GM18907 (cell line): ENCODE measurements at regions not wholly inside any gene's neighbourhood (a gene's known extent, or its start where the extent isn't known, plus 50 kb on each side); places are given as distances from the start of the nearest gene placed in this dataset.

ENCODE experiments used
- ATAC-seq: cut with Tn5 transposase; IDR thresholded peaks from one replicate; pipeline ENCODE4 v1.9.1; 2021; ENCODE audit warnings: mild to moderate bottlenecking, moderate library complexity; ENCODE audit not compliant: unreplicated experiment

DNA sequence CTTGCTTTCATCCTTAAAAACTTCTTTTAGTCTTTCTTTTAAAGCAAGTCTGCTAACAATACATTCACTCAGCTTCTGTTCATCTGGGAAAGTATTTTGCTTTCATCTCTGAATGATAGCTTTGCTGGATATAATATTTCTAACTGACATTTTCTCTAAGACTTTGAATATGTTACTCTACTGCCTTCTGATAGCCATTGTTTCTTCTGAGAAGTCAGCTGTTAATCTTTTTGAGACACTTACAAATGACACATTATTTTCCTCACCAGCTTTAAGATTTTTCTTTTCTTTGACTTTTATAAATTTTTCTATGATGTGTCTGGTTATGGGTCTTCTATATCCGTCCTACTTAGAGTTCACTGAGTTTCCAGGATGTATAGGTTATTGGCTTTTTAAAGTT is 643.1 kb downstream of the KCNA4 start:
- ATAC-seq = no peak

DNA sequence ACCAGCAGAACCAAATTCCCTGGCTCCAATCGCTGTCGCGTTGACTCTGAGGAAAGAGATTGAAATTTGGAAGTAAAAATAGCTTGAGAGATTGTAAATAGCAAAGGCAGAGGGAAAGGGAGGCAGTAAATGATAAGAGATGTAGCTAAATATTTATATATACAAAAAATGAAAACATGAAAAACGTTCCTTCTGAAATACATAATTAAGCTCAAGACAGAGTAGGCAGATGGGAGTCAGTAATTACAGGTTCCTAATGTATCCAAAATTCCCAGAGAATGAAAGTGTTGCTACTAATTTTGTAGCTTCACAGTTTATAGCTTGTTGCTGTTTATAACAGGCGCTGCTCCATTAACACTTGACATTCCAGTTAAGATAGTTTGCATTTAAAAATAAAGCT is 648.7 kb downstream of the KCNA4 start:
- ATAC-seq = no peak

DNA sequence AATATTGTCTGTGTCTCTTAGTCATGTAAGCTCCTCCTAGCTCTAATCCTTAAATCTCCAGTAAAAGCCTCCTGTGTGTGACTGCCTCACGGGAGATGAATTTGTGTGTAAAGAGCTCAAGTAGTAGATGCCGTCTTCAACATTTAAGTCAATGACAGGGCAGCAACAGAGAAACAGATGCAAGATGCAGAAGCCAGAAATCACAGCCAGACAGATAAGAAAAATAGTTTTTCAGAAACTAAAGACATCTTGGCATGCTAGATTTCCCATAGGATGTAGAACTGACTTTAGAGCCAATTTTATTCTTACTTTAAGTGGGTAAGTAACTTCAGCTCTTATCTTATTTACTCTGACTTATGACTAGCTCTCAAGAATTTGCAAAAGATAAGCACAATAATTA is 652.8 kb downstream of the KCNA4 start:
- ATAC-seq = no peak

DNA sequence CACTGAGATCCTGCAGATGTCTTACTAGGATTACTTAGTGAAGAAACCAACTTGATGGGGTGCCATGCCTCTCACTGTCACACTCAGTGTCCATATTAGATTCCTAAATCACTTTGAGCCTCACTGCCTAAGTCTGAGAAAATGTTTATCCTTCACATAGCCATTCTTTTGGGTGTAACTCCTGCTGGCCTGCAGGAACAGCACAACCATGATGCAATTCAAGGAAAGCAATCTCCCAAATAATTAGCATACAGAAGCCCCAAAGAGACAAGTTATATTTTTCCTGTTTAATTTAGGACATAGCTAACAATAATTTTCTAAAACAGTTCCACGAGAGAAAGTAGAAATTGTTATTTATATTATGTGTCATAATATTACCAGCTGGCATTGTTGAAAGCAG is 655.5 kb downstream of the KCNA4 start:
- no peak for ATAC-seq

DNA sequence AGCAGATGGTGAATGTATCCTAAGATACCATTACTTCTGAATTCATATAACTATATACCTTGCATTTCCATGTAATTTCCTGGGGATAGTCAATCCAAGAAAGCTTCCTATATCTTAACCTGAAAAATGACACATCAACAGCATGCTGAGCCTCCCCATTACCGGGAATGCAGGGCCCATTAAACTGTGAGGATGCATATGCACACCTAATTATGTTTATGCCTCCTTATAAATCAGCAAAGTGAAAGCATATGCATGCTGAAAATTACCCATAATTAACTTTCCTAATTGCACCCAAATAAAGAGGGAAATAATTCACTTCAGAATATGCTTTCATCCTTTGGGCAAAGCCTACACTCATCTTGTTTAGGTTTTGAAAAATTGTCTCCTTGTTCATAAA is 663.0 kb downstream of the KCNA4 start:
- no peak for ATAC-seq

DNA sequence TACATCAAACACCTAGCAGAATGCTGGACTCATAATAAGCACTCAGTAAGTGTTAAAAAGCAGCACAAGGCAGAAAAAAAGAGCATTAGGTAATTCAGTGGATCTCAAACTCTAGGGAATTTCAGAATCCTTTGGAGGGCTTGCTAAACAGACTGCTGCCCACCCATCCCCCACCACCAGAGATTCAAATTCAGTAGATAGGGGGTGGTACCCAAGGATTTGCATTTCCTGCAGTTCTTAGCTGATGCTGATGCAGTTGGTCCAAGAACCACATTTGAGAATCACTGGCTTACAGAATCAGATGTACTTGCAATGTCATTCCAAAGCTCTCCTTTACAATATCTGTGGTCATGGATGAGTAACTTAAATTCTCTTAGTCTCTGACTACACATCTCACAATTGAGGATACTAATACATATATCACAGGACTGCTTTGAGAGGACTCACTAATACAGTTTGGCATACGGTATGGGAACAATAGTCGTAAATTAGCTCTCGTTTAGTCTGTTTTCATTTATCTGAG is 664.5 kb downstream of the KCNA4 start:
- no peak for ATAC-seq

DNA sequence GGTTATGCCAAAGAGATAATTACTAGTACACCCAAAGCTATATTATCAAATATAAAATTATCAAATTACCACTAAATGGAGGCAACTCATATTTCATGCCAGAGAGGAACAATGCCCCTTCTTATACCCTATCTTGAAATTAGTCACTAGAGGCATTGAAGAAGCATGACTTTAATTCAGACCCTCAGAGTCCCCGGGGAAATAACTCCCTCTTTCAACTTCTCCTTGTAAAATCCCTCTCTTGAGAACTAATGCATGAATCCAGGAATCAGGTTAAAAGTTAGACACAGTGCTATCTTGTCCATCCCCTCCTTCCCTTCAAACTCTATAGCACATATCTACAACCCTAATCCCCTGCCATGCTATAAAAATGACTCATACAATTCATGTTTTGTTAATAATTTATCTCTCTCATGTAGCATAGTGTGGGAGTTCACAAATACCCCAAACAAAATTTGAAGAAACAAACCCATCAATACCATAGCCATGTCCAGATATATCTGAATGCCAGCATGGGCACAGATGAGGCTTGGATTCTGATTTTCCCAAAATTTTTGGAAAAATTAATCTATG is 665.4 kb downstream of the KCNA4 start:
- ATAC-seq = no peak

DNA sequence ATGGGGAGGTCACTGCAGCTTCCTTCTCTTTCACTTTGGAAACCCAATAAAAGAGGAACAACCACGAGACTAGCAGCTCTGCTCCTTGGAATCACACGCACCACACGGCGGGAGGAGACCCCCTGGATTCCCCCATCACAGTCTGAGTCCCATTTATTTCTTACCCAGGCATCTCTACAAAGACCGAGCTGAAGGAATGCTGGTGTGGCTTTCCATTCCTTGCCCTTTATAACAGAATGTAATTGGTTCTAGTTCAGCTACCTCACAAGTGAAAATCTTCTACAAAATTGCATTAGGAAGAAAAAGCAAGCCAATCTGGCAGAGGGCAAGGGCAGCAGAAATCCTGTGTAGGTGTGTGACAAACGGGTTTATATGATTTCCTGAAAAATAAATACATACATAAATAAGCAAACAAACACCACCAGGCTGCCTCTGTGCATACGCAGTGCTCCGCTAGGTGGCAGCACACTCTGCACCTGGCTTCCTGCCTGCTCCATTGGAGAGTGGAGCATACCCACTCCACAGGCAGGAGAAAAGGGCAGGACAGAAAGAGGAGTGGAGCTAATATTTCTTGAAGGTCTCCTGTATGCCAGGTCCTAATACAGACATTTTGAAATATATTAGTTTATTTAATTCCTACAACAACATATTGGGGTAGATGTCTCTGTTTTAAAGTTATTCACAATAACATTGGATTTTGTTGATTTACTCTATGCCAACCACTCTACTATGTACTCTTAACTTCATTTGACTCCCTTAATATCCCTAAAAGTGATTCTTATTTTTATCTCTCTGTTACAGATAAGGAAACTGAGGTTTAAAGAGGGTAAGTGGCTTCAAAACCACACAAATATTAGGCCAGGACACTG is 673.1 kb downstream of the KCNA4 start:
- peak; percentile 97 for ATAC-seq

DNA sequence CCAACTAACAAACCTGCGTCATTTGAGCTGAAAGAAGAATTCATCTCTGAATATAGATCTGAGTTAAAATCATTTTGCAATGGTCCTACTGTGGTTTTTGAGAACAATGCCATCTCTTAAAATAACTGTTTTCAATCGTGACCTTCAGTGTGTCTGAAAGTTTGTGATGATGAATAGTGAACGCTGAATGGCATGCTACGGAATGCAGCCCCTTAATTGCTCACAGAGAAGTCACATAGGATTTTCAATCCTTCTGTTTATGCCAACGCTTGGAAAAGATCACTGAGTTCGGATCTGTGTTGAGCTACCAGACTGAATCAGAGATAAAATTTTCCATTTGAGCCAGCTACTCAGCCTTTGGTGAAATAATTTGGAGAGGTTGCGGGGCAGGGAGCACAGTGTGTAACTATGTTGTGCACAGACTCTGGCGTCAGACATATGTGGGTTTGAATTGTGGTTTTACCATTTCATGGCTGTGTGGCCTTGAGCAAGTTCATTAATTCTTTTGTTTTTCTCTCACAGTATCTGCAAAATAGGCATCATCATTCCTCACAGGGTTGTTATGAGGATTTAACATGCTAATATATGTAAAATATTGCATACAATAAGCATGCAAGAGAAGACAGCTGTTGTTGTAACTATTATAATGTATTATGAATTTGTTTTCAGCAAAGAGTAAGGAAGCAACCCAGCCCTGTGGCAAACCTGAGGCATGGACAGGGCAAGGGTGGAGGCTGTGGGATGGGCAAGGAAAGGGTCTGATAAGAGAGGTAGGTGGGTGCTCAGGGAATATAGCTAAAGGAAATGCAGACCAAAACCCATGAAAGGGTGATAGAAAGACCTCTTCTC is 679.9 kb downstream of the KCNA4 start:
- no peak for ATAC-seq

DNA sequence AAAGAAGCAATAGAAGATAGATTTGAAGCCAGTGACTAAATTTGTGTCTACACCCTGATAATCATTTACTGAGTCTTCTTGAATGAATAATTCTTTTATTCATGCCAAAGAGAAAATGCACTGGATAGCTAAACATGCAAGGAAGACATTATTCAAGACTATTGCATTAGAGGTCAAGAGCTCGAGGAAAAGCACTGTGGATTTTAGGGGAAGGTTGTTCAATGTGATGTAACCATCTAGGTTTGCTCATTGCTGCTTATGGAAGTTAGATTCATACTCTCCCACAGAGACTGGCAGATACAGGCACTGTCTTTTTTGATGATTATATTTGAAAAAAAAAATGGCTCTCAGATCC is 682.1 kb downstream of the KCNA4 start:
- ATAC-seq = no peak

DNA sequence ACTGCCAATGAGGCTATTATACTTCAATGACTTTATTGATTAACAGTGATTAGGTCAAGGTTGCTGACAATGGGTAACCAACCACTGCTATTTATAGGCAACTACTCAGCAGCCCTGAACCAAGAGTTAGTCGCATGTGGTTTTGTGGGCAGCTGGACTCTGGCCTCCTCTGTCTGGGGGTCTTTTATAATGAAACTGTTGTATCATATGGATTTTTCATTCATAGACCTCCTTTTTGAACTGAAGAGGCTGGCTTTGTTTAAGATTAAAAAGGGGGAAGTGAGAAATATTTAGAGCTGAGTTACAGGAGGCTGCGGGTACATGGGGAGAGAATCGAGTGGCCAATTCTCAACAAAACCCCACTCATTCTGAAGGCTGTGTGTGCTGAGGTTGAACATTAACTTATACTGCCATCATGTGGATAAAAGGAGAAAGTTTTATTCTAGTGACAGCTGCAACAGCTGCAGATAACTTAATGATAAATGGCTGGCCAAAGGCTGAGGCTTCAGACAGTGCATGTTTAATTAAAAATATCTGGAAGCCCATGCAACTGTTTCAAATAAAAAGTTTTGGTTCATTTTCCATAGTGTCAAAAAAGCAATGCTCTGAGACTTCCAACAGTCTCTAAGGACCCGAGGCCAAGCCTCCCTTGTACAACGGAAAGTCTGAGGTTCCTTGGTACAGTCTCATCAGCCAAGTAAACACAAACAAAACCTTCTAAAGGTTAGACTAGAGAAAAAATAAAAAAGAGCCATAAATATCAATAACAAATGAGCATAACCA is 682.6 kb downstream of the KCNA4 start:
- peak; percentile 98 for ATAC-seq

DNA sequence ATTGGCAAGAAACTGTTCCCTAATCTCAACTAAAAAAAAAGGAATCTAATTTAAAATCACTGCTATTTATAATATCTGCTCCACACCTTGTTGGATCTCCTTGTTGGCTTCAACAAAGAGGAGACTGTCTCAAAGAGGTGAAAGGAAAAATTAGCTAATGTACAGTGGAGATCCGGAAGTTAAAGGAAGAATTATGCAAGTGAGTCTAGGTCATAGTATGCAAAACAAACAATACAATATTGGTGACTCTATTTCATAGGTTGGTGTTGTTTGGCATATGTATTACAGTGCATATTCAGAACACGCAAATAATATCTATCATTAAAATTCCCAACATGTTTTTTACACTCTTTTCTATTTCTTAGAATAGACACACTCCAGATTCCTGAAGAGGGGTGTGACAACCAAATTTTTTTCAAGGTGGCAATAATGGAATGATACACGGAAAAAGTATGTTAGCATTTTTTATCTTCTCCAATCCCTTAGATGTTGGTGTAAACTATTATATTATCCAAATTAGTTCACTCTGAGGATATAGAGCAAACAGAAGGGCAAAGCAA is 685.3 kb downstream of the KCNA4 start:
- no peak for ATAC-seq

DNA sequence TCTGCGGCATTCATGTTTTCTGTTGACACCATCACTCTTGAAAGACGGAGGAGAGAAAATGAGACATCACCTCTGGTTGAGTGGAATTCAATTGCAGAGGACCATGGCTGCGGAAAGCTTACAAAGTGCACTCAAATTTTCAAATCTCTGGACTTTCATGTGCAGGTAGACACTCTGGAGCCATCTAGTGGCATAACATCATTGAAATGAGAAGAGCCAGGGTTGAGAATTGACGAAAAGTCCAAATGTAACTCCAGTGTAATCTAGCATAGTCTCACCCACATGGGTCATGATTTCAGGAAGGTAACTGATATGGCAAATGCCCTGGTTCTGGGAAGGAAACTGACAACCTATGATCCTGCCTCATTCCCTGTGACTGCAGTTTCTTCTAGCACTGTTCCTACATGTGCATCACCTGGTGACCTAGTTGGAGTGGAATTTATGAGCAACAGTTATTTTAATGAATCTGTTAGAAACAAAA is 687.8 kb downstream of the KCNA4 start:
- ATAC-seq = no peak

DNA sequence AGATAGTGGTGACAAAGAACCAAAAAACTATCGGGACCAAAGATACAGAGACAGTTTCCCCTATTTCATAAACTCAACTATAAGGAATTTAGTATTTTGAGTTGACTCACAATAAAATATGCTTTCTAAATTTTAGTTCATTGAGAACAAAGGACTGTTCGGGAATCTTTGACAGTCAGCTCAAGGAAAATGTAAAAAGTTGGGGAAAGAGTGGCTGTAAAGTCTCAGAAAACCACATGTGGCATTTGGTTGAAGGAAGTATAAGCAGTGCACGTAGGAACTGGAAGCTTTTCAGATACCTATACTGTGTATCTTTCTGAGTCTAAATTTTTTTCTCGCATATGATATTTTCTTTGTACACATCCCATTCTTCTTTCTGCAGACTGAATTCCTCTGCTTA is 688.9 kb downstream of the KCNA4 start:
- no peak for ATAC-seq

DNA sequence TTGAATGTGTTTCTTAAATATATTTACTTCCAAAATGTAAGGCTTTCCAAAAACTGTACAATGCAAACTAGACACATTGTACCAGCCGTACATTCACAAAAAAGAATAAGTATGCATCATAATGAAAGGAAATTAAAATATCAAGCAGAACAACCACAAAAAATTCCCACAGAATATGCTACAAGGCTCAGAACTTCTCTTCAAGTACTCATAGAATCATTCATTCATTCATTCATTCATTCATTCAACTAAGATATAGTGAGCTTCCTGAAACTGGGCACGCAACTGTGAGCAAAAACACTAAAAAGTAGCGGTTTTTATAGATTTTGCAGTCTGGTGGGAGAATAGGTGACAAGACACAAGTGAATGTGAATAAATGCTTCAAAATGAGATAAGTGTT is 690.1 kb downstream of the KCNA4 start:
- ATAC-seq = no peak

DNA sequence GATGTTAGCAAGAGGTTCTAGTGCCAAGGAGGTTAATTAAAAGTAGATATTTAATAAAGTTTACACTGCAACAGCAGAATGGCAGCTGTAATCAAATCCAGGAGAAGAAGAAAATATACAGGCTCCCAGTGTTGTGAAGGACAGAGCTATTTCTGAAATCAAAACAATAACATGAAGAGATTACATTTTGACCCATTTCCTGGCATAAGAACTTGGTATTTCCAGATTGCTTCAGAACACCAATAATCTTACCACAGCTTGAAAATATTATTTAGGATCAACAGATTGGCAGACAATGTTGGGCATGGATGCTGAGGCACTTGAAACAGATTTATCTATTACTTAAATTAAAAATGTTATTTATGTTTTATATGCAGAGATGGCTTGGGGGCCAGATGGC is 692.5 kb downstream of the KCNA4 start:
- ATAC-seq = no peak

DNA sequence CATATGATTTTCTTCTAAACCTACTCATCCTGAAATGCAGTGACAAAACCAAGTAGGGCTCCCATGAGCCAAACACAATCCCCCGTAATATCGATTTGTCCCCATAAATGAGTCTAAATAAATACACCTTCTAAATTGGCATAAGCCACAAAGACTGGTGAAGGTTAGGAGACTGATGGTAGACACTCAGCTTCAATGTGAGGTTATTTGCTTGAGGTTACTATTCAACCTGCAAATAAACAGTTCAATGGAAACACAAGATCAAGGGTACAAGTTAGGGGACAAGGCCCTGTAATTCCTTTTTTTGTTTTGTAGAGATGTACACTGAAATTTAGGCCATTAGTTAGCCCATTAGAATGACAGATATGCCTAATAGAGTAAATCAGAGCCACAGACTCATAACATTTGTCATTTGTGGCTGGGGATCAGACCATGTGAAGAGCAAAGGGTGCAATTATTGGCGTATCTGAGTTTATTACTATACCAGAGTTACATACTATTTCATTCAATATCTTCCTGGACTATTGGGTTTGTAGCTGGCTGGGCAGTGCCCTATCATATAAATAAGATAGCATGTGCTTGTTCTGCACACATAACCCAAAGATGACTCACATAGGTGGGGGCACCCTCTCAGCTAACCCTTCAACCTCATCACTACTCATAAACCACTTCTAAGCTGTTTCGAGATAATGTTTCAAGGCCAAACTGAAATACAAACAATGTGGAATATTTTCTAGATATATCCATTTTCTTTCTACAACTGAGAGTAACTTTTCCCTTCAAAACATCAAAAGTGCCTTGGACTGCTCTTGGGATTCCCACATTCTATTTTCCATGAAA is 695.3 kb downstream of the KCNA4 start:
- ATAC-seq = no peak

DNA sequence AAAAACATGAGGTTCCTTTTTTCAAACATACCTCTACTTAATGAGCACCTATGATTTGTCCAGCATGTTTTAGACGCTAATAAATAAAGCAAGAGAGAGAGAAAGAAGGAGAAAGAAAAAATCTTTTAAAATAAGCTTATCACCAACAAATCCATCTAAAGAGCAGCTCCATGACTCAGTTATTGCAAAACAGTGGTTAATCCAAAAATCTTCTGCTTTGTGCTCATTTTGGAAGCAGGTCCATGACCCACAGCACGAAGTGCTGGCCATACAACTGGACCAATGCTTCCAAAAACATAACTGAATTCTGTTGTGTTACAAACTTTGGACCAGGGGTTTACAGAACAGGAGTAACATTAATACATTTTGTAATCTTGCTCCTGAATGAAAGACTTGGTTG is 696.6 kb downstream of the KCNA4 start:
- ATAC-seq = no peak

DNA sequence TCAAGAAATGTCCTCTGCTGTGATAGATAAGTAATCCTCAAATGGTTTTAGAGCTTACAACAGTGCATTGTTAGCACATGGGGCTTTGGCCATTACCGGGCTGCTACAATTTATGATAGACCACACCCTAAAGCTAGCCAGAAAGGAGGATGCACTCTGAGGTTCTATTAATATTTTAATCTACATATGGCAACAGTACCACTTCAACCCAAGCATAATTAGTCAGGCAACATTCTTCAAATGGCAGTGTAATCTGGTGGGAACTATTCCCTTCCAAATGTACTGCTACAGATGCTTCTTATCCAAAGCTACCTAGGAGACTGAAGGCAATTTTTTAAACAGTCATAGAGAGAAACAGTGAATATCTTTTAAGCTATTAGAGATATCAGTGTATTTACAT is 697.6 kb downstream of the KCNA4 start:
- no peak for ATAC-seq
